ENCODE measurements at regions not wholly inside any gene's neighbourhood (a gene's known extent, or its start where the extent isn't known, plus 50 kb on each side); places are given as distances from the start of the nearest gene placed in this dataset.
A peak's percentile ranks its signal among the peaks of the same experiment; 100 is the strongest.

DNA sequence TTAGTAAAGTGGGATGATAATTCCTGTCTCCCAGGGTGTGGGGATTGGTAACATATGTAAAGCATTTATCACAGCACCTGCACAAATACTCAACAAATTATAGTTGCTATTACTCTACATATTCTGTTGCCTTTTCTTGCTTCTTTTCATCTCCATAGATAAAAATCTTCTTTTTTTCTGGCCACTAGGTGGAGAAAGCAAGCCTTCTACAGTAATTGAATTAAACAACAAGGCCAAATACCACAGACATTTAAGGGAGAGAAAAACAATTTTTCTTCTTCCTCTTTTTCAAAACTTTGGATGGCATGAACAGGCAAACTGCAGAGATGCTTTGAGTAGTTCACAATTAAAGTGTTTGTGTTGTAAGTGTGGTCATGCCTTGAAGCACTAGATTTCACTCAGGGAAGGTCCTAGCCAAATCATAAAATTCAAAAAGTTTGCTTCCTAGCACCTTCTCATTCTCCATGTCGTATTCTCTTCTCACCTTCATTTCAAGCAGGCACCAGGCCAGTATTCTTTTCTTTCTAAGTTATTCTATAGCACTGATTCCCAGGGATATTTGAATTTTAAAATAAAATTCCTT, 493.4 kb upstream of the TGFBR2 start:
- Histone ChIP-seq H3K9me3 (no peaks in the 10 kb centered on the region), H3K4me1 (no peaks in the 10 kb centered on the region), H3K4me3 (replicated peaks in 1 of 3) (no peak overlapping the region), H3K27me3 (no peaks in the 10 kb centered on the region), H3K36me3 (no peaks in the 10 kb centered on the region), H3K27ac (no peak overlapping the region)
- WGBS, 2 donors: 47 to 83% methylated on average over 1 of the region's 1 CpG
- no peak for TF ChIP-seq POLR2A (IDR thresholded peaks at IDR 0.05)
- TF ChIP-seq, protein P1, sequence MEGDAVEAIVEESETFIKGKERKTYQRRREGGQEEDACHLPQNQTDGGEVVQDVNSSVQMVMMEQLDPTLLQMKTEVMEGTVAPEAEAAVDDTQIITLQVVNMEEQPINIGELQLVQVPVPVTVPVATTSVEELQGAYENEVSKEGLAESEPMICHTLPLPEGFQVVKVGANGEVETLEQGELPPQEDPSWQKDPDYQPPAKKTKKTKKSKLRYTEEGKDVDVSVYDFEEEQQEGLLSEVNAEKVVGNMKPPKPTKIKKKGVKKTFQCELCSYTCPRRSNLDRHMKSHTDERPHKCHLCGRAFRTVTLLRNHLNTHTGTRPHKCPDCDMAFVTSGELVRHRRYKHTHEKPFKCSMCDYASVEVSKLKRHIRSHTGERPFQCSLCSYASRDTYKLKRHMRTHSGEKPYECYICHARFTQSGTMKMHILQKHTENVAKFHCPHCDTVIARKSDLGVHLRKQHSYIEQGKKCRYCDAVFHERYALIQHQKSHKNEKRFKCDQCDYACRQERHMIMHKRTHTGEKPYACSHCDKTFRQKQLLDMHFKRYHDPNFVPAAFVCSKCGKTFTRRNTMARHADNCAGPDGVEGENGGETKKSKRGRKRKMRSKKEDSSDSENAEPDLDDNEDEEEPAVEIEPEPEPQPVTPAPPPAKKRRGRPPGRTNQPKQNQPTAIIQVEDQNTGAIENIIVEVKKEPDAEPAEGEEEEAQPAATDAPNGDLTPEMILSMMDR (IDR thresholded peaks at IDR 0.05): peak; percentile 20 to 61 (median 47)
- DNase-seq: no peak
- intact Hi-C loops (cut with DNase I): loop anchor here (10.0 kb wide), 2 partner anchors 92 to 582 kb away; no protein-coding TSS in a partner anchor

DNA sequence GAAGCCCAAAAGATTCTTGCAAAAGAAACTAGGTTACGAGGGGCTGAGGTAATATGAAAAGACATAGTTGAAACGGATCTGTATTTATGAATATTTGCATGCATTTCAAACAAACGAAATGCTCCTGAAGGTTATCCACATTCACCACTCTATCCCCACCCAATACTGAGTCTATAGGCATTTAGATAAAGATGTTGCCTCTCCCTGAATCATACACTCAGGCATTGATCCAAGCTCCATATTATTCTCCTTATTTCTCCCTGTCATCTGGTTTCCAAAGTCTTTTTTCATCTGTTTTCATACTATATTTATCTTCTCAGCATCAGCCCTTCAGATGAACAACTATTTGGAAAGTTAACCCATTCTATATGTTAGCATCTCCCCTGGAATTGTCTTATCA, 492.5 kb upstream of the TGFBR2 start:
- no peaks in the 10 kb centered on the region for H3K27me3 ChIP-seq
- intact Hi-C loops (cut with DNase I): loop anchor here (10.0 kb wide), 2 partner anchors 91 to 581 kb away; no protein-coding TSS in a partner anchor
- no peak overlapping the region for H3K4me3 ChIP-seq (replicated peaks in 1 of 3)
- H3K27ac ChIP-seq: no peak overlapping the region
- 91 to 92% methylated on average over 3 of the region's 3 CpGs for WGBS, 2 donors
- no peak for DNase-seq
- H3K36me3 ChIP-seq: no peaks in the 10 kb centered on the region
- no peak for TF ChIP-seq POLR2A (IDR thresholded peaks at IDR 0.05)
- TF ChIP-seq, protein P1 (IDR thresholded peaks at IDR 0.05): no peak
- H3K4me1 ChIP-seq: no peaks in the 10 kb centered on the region
- H3K9me3 ChIP-seq: no peaks in the 10 kb centered on the region

DNA sequence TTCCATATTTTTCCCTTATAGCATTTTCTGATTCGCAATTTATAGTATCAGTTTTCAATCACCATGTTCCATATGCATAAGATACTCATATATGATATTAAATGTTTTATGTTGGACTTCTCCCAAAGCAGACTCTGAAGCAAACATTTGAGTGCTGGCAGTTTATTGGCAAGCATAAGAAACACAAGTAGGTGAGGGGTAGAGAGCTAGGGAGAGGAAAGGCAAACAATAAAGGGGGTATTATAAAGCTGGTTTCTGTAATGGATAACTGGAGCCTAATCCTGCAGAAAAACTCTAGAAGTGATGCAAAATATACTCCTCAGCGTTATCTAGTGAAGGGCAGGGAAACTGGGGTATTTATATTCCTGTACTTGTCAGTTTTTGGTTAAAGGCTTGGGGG, 491.5 kb upstream of the TGFBR2 start:
- TF ChIP-seq, protein P1 (IDR thresholded peaks at IDR 0.05): no peak
- no peak for TF ChIP-seq POLR2A (IDR thresholded peaks at IDR 0.05)
- Histone ChIP-seq H3K4me1 (no peaks in the 10 kb centered on the region), H3K4me3 (replicated peaks in 1 of 3) (no peak overlapping the region), H3K27me3 (no peaks in the 10 kb centered on the region), H3K27ac (no peak overlapping the region), H3K36me3 (no peaks in the 10 kb centered on the region), H3K9me3 (no peaks in the 10 kb centered on the region)
- intact Hi-C loops (cut with DNase I): loop anchor here (10.0 kb wide), 2 partner anchors 90 to 580 kb away; no protein-coding TSS in a partner anchor
- DNase-seq: no peak
- WGBS, 2 donors: 89 to 90% methylated on average over 2 of the region's 2 CpGs

DNA sequence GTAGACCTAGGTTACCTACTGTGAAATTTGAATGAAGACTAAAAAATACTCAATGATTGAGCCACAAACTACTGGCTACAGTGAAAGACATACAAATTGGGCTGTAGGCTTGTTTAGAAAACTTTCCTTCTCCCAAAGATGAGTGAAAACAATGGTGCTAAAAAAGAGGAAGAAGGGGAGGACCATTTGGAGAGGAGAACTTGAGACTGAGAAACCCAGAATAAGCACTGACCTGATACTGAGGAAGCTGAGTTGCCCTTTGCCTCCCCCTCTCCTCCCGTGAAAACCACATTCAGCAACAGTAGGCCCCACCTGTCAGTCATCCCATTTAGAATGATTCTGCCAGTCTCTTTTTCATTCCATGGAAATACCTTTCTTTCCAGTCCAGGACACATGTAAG, 484.0 kb upstream of the TGFBR2 start:
- TF ChIP-seq, protein P1 (IDR thresholded peaks at IDR 0.05): no peak
- TF ChIP-seq POLR2A (IDR thresholded peaks at IDR 0.05): no peak
- intact Hi-C loops (cut with DNase I): no loop called here
- WGBS, 2 donors: 74 to 77% methylated on average over 1 of the region's 1 CpG

DNA sequence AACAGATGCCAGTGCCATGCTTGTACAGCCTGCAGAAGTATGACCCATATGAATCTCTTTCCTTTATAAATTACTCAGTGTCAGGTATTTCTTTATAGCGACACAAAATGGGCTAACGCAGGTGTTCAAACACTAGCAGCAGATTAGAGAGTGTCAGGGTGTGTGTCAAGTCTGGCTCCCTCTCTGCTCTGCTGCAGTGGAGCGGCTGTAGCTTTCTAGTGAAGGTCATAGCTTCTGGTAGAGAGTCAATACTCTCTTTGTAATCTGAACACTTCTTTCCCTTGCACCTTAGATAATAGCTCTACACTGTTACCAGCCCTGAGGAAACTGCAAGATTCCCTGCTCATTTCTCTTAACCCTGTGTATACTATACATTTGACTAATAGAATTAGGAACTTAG, 483.2 kb upstream of the TGFBR2 start:
- no peaks in the 10 kb centered on the region for H3K27me3 ChIP-seq
- DNase-seq: no peak
- no peak overlapping the region for H3K4me3 ChIP-seq (replicated peaks in 1 of 3)
- WGBS, 2 donors: 94 to 100% methylated on average over 3 of the region's 3 CpGs
- TF ChIP-seq POLR2A (IDR thresholded peaks at IDR 0.05): no peak
- TF ChIP-seq, protein P1 (IDR thresholded peaks at IDR 0.05): no peak
- intact Hi-C loops (cut with DNase I): no loop called here
- no peak overlapping the region for H3K27ac ChIP-seq
- no peaks in the 10 kb centered on the region for H3K36me3 ChIP-seq
- H3K4me1 ChIP-seq: peaks cover 0 to 3% of the 10 kb centered on the region in 2 donors
- H3K9me3 ChIP-seq: no peaks in the 10 kb centered on the region

More for the DNA sequence above, 484.0 kb upstream of the TGFBR2 start:
- H3K4me3 ChIP-seq (replicated peaks in 1 of 3): no peak overlapping the region
- no peaks in the 10 kb centered on the region for H3K27me3 ChIP-seq
- H3K27ac ChIP-seq: no peak overlapping the region
- H3K36me3 ChIP-seq: no peaks in the 10 kb centered on the region
- no peaks in the 10 kb centered on the region for H3K9me3 ChIP-seq
- peaks cover 0 to 3% of the 10 kb centered on the region in 2 donors for H3K4me1 ChIP-seq
- DNase-seq: no peak
